Mesenchymal stem cell (in vitro differentiated cells and primary cell): ENCODE measurements at regions not wholly inside any gene's neighbourhood (a gene's known extent, or its start where the extent isn't known, plus 50 kb on each side); places are given as distances from the start of the nearest gene placed in this dataset.

Experiments used
- DNase-seq: peaks from one replicate; pipeline ENCODE4 v3.0.0-alpha.2; 2013
- H2AFZ ChIP-seq: one replicate; pipeline ENCODE4 v1.6.1; 2013; ENCODE audit warnings: low read depth, mild to moderate bottlenecking, control low read depth, inconsistent platforms, low read length, moderate library complexity
- H2AK5ac ChIP-seq: 2 replicates; pipeline ENCODE4 v1.6.1; 2013; ENCODE audit warnings: low read length, moderate library complexity, mild to moderate bottlenecking, inconsistent platforms; ENCODE audit not compliant: severe bottlenecking
- H2BK120ac ChIP-seq: one replicate; pipeline ENCODE4 v1.6.1; 2013; ENCODE audit warnings: low read depth, mild to moderate bottlenecking, inconsistent platforms, low read length, moderate library complexity
- H2BK12ac ChIP-seq, 2 experiments: one replicate each; pipeline ENCODE4 v1.6.1; 2013; ENCODE audit warnings: inconsistent platforms in 2 of 2, low read length in 2 of 2, mild to moderate bottlenecking in 2 of 2, moderate library complexity in 2 of 2, control low read depth in 1 of 2
- H2BK15ac ChIP-seq: one replicate; pipeline ENCODE4 v1.6.1; 2013; ENCODE audit warnings: mild to moderate bottlenecking, low read depth, inconsistent platforms; ENCODE audit not compliant: poor library complexity, severe bottlenecking
- H2BK5ac ChIP-seq: 2 replicates; pipeline ENCODE4 v1.6.1; 2013; ENCODE audit warnings: low read depth, mild to moderate bottlenecking, low read length, control low read depth, inconsistent platforms; ENCODE audit not compliant: poor library complexity, severe bottlenecking
- H3K14ac ChIP-seq, 2 experiments: one replicate each; pipeline ENCODE4 v1.6.1; 2013; ENCODE audit warnings: inconsistent platforms in 2 of 2, low read length in 2 of 2, control low read depth in 1 of 2, mild to moderate bottlenecking in 1 of 2, moderate library complexity in 1 of 2
- H3K18ac ChIP-seq, 2 experiments: one replicate each; pipeline ENCODE4 v1.6.1; 2013; ENCODE audit warnings: inconsistent platforms in 2 of 2, low read length in 2 of 2, control low read depth in 1 of 2, low read depth in 1 of 2, mild to moderate bottlenecking in 1 of 2
- H3K23ac ChIP-seq, 2 experiments: one replicate each; pipeline ENCODE4 v1.6.1; 2013; ENCODE audit warnings: inconsistent platforms in 2 of 2, low read length in 2 of 2, mild to moderate bottlenecking in 2 of 2, moderate library complexity in 2 of 2, control low read depth in 1 of 2
- H3K27ac ChIP-seq: 2 replicates; pipeline ENCODE4 v1.5.1; 2013; ENCODE audit warnings: mild to moderate bottlenecking, moderate library complexity, low read length, control low read depth, inconsistent platforms; ENCODE audit not compliant: poor library complexity, severe bottlenecking
- H3K27me3 ChIP-seq, 2 experiments: 2 replicates each; pipeline versions ENCODE4 v1.6.1 to v1.7.0; 2013; ENCODE audit warnings: low read length in 2 of 2, mild to moderate bottlenecking in 2 of 2, moderate library complexity in 2 of 2, control low read depth in 1 of 2, inconsistent platforms in 1 of 2; ENCODE audit not compliant: control insufficient read depth in 1 of 2, insufficient read depth in 1 of 2
- H3K36me3 ChIP-seq, 2 experiments: 2 replicates each; pipeline versions ENCODE4 v1.6.1 to v1.7.0; 2013; ENCODE audit warnings: low read length in 2 of 2, control low read depth in 1 of 2, inconsistent platforms in 1 of 2, low read depth in 1 of 2, mild to moderate bottlenecking in 1 of 2; ENCODE audit not compliant: insufficient read depth in 2 of 2, control insufficient read depth in 1 of 2
- H3K4ac ChIP-seq, 2 experiments: one replicate each; pipeline ENCODE4 v1.6.1; 2013; ENCODE audit warnings: inconsistent platforms in 2 of 2, low read length in 2 of 2, mild to moderate bottlenecking in 2 of 2, moderate library complexity in 2 of 2, control low read depth in 1 of 2, low read depth in 1 of 2
- H3K4me1 ChIP-seq: 2 replicates; pipeline ENCODE4 v1.6.1; 2013; ENCODE audit warnings: low read depth, low read length, control low read depth; ENCODE audit not compliant: control insufficient read depth, insufficient read depth
- H3K4me2 ChIP-seq: 2 replicates; pipeline ENCODE4 v1.6.1; 2013; ENCODE audit warnings: low read length, mild to moderate bottlenecking, inconsistent platforms; ENCODE audit not compliant: poor library complexity, severe bottlenecking
- H3K4me3 ChIP-seq, 2 experiments: 2 replicates each; pipeline versions ENCODE4 v1.5.1 to v1.7.0; 2013; ENCODE audit warnings: low read length in 2 of 2, mild to moderate bottlenecking in 2 of 2, control low read depth in 1 of 2, low read depth in 1 of 2; ENCODE audit not compliant: insufficient read depth in 1 of 2
- H3K79me1 ChIP-seq: replicated peaks from 2 replicates; pipeline ENCODE4 v1.6.1; 2013; ENCODE audit warnings: mild to moderate bottlenecking, control low read depth, low read length, inconsistent platforms; ENCODE audit not compliant: poor library complexity, severe bottlenecking
- H3K9ac ChIP-seq: 2 replicates; pipeline ENCODE4 v1.7.0; 2013; ENCODE audit warnings: mild to moderate bottlenecking, low read length, moderate library complexity
- H3K9me3 ChIP-seq: 2 replicates; pipeline ENCODE4 v1.7.0; 2013; ENCODE audit warnings: mild to moderate bottlenecking, low read length; ENCODE audit not compliant: control insufficient read depth
- H4K8ac ChIP-seq: one replicate; pipeline ENCODE4 v1.6.1; 2013; ENCODE audit warnings: inconsistent platforms, mild to moderate bottlenecking, low read length, moderate library complexity
- H4K91ac ChIP-seq: one replicate; pipeline ENCODE4 v1.6.1; 2013; ENCODE audit warnings: mild to moderate bottlenecking, low read length, inconsistent platforms
- WGBS: methylation state at CpG from one replicate; pipeline ENCODE4 v1.1.7; 2013; ENCODE audit warnings: mixed read lengths; 5-methylcytosine and 5-hydroxymethylcytosine counted together

GRCh38 chrX:108947205-108947604 lies 210.8 kb upstream of the IRS4 start:
- no peak overlapping the region for H3K4me2 ChIP-seq
- H2AFZ ChIP-seq = no peak overlapping the region
- H3K36me3 ChIP-seq = no peaks in the 10 kb centered on the region
- H3K27me3 ChIP-seq = peaks cover 0 to 2% of the 10 kb centered on the region in 2 experiments
- no peak overlapping the region for H2BK12ac ChIP-seq
- no peak overlapping the region for H3K9ac ChIP-seq
- H3K4ac ChIP-seq = no peak overlapping the region
- no peak overlapping the region for H2AK5ac ChIP-seq
- H3K4me1 ChIP-seq = no peaks in the 10 kb centered on the region
- no CpG with 5 or more reads among the region's 2 CpGs for WGBS
- H3K9me3 ChIP-seq = peaks cover 3% of the 10 kb centered on the region
- no peak overlapping the region for H3K4me3 ChIP-seq
- H2BK15ac ChIP-seq = no peak overlapping the region
- H4K8ac ChIP-seq = no peak overlapping the region
- no peaks in the 10 kb centered on the region for H3K79me1 ChIP-seq
- no peak overlapping the region for H2BK5ac ChIP-seq
- no peak overlapping the region for H2BK120ac ChIP-seq
- H4K91ac ChIP-seq = no peak overlapping the region
- H3K23ac ChIP-seq = no peak overlapping the region
- no peak for DNase-seq
- no peak overlapping the region for H3K14ac ChIP-seq
- no peak overlapping the region for H3K18ac ChIP-seq
- H3K27ac ChIP-seq = no peak overlapping the region

- no peak overlapping the region for H3K9ac ChIP-seq
- no peak overlapping the region for H3K4me2 ChIP-seq
- H3K23ac ChIP-seq = no peak overlapping the region
- H4K8ac ChIP-seq = no peak overlapping the region
- no peak for DNase-seq
- H2AK5ac ChIP-seq = no peak overlapping the region
- H3K4ac ChIP-seq = no peak overlapping the region
- no peak overlapping the region for H3K14ac ChIP-seq
- H3K9me3 ChIP-seq = peaks cover 7% of the 10 kb centered on the region
- H3K4me3 ChIP-seq = no peak overlapping the region
- H3K27me3 ChIP-seq = peaks cover 0 to 2% of the 10 kb centered on the region in 2 experiments
- 91% methylated on average over 3 of the region's 4 CpGs for WGBS
- no peak overlapping the region for H2BK120ac ChIP-seq
- H2BK5ac ChIP-seq = no peak overlapping the region
- H2BK12ac ChIP-seq = no peak overlapping the region
- no peak overlapping the region for H2BK15ac ChIP-seq
- no peaks in the 10 kb centered on the region for H3K4me1 ChIP-seq
- no peaks in the 10 kb centered on the region for H3K36me3 ChIP-seq
- no peaks in the 10 kb centered on the region for H3K79me1 ChIP-seq
- H2AFZ ChIP-seq = no peak overlapping the region
- no peak overlapping the region for H3K18ac ChIP-seq
- H3K27ac ChIP-seq = no peak overlapping the region
- H4K91ac ChIP-seq = no peak overlapping the region
These were observed 210.2 kb upstream of the IRS4 start for GRCh38 chrX:108946531-108946930.

- H3K14ac ChIP-seq = no peak overlapping the region
- H2BK15ac ChIP-seq = no peak overlapping the region
- peaks cover 0 to 2% of the 10 kb centered on the region in 2 experiments for H3K27me3 ChIP-seq
- no peak overlapping the region for H2BK5ac ChIP-seq
- H3K23ac ChIP-seq = no peak overlapping the region
- no peak overlapping the region for H2AFZ ChIP-seq
- 53% methylated on average over 1 of the region's 3 CpGs for WGBS
- no peak overlapping the region for H2BK12ac ChIP-seq
- H3K9me3 ChIP-seq = peaks cover 8% of the 10 kb centered on the region
- H4K91ac ChIP-seq = no peak overlapping the region
- no peak overlapping the region for H2BK120ac ChIP-seq
- H2AK5ac ChIP-seq = no peak overlapping the region
- H3K9ac ChIP-seq = no peak overlapping the region
- H3K4me1 ChIP-seq = no peaks in the 10 kb centered on the region
- H4K8ac ChIP-seq = no peak overlapping the region
- no peaks in the 10 kb centered on the region for H3K79me1 ChIP-seq
- no peak overlapping the region for H3K18ac ChIP-seq
- H3K36me3 ChIP-seq = no peaks in the 10 kb centered on the region
- DNase-seq = no peak
- H3K4ac ChIP-seq = no peak overlapping the region
- no peak overlapping the region for H3K27ac ChIP-seq
- no peak overlapping the region for H3K4me2 ChIP-seq
- no peak overlapping the region for H3K4me3 ChIP-seq
These were observed 209.6 kb upstream of the IRS4 start for GRCh38 chrX:108945883-108946523.

- Histone ChIP-seq H3K36me3 (no peaks in the 10 kb centered on the region), H2BK12ac (no peak overlapping the region), H4K8ac (no peak overlapping the region), H3K4ac (no peak overlapping the region), H3K4me3 (no peak overlapping the region), H3K79me1 (no peaks in the 10 kb centered on the region), H2BK5ac (no peak overlapping the region), H3K27me3 (no peaks in the 10 kb centered on the region), H3K9me3 (peaks cover 11% of the 10 kb centered on the region), H3K14ac (no peak overlapping the region), H4K91ac (no peak overlapping the region), H3K23ac (no peak overlapping the region), H2BK120ac (no peak overlapping the region), H3K18ac (no peak overlapping the region), H2BK15ac (no peak overlapping the region), H2AK5ac (no peak overlapping the region), H3K9ac (no peak overlapping the region), H3K27ac (no peak overlapping the region), H2AFZ (no peak overlapping the region), H3K4me1 (no peaks in the 10 kb centered on the region), H3K4me2 (no peak overlapping the region)
- no peak for DNase-seq
These were observed 178.4 kb upstream of the IRS4 start for GRCh38 chrX:108914791-108915190.
